ENCODE measurements at regions not wholly inside any gene's neighbourhood (a gene's known extent, or its start where the extent isn't known, plus 50 kb on each side); places are given as distances from the start of the nearest gene placed in this dataset.

- H3K4me3 ChIP-seq (ENCODE audit: low read depth, low read length) = no peak overlapping the region
- Mint-ChIP-seq H3K9me3 (peaks cover 0 to 14% (median 5%) of the 10 kb centered on the region in 7 donors), H3K36me3 (no peaks in the 10 kb centered on the region), H3K4me3 (no peak overlapping the region), H3K27me3 (no peaks in the 10 kb centered on the region), H3K27ac (no peak overlapping the region), H3K4me1 (no peaks in the 10 kb centered on the region)
- peaks cover 0 to 2% of the 10 kb centered on the region in 2 experiments for H3K9me3 ChIP-seq (ENCODE audit: control insufficient read depth in 2 of 2, low read length in 2 of 2)
- H3K27ac ChIP-seq (ENCODE audit: insufficient read depth, low read length, poor library complexity, severe bottlenecking) = no peak overlapping the region
- DNase-seq (no peak), ATAC-seq (ENCODE audit: low read depth in 2 of 2) (no peak)
- no peaks in the 10 kb centered on the region for H3K4me1 ChIP-seq (ENCODE audit: control insufficient read depth, insufficient read depth, low read length, poor library complexity, severe bottlenecking)
- no peaks in the 10 kb centered on the region for H3K27me3 ChIP-seq (ENCODE audit: control insufficient read depth, insufficient read depth, low read length)
- no peaks in the 10 kb centered on the region for H3K36me3 ChIP-seq (ENCODE audit: control insufficient read depth, insufficient read depth, low read length)
Measured at GRCh38 chr2:153394686-153395085, 83.9 kb downstream of the RPRM start.

DNA sequence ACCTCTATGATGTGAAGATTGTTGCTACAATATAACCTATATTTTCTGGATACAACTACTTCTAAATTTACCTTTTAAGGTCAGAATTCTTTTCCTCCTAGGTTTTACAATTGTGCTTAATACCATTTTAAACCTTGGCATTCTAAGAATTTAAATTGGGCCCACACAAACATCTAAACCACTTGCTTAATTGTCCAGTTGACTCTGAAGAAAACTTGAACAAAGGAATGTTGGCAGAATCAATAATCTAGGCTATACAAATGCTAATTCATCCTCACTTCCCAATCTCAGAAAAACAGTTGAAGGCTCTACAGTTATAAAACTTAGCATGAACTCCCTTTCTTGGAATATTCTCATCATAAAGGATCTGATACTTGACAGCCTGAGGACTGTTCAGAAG, 84.3 kb downstream of the RPRM start:
- Mint-ChIP-seq H3K9me3 (peaks cover under 1 to 14% (median 5%) of the 10 kb centered on the region in 7 donors), H3K4me1 (no peaks in the 10 kb centered on the region), H3K27me3 (no peaks in the 10 kb centered on the region), H3K36me3 (no peaks in the 10 kb centered on the region), H3K4me3 (no peak overlapping the region), H3K27ac (no peak overlapping the region)
- H3K4me1 ChIP-seq (ENCODE audit: control insufficient read depth, insufficient read depth, low read length, poor library complexity, severe bottlenecking) = no peaks in the 10 kb centered on the region
- H3K27ac ChIP-seq (ENCODE audit: insufficient read depth, low read length, poor library complexity, severe bottlenecking) = no peak overlapping the region
- no peak overlapping the region for H3K4me3 ChIP-seq (ENCODE audit: low read depth, low read length)
- no peaks in the 10 kb centered on the region for H3K27me3 ChIP-seq (ENCODE audit: control insufficient read depth, insufficient read depth, low read length)
- no peak for DNase-seq
- no peak for ATAC-seq (ENCODE audit: low read depth in 2 of 2)
- H3K36me3 ChIP-seq (ENCODE audit: control insufficient read depth, insufficient read depth, low read length) = no peaks in the 10 kb centered on the region
- H3K9me3 ChIP-seq (ENCODE audit: control insufficient read depth in 2 of 2, low read length in 2 of 2) = peaks cover 0 to 2% of the 10 kb centered on the region in 2 experiments

- DNase-seq (no peak), ATAC-seq (ENCODE audit: low read depth in 2 of 2) (no peak)
- Mint-ChIP-seq H3K36me3 (no peaks in the 10 kb centered on the region), H3K9me3 (peaks cover 2 to 14% (median 4%) of the 10 kb centered on the region in 7 donors), H3K4me3 (no peak overlapping the region), H3K27me3 (no peaks in the 10 kb centered on the region), H3K4me1 (no peaks in the 10 kb centered on the region), H3K27ac (no peak overlapping the region)
- Histone ChIP-seq H3K4me1 (ENCODE audit: control insufficient read depth, insufficient read depth, low read length, poor library complexity, severe bottlenecking) (no peaks in the 10 kb centered on the region), H3K9me3 (ENCODE audit: control insufficient read depth in 2 of 2, low read length in 2 of 2) (peaks cover 0 to 2% of the 10 kb centered on the region in 2 experiments), H3K27ac (ENCODE audit: insufficient read depth, low read length, poor library complexity, severe bottlenecking) (no peak overlapping the region), H3K36me3 (ENCODE audit: control insufficient read depth, insufficient read depth, low read length) (no peaks in the 10 kb centered on the region), H3K4me3 (ENCODE audit: low read depth, low read length) (no peak overlapping the region), H3K27me3 (ENCODE audit: control insufficient read depth, insufficient read depth, low read length) (no peaks in the 10 kb centered on the region)
Measured at GRCh38 chr2:153393518-153393917, 85.0 kb downstream of the RPRM start.

GRCh38 chr2:153391131-153391530, 87.4 kb downstream of the RPRM start:
- peaks cover 0 to 2% of the 10 kb centered on the region in 2 experiments for H3K9me3 ChIP-seq (ENCODE audit: control insufficient read depth in 2 of 2, low read length in 2 of 2)
- H3K27ac ChIP-seq (ENCODE audit: insufficient read depth, low read length, poor library complexity, severe bottlenecking) = no peak overlapping the region
- H3K4me1 Mint-ChIP-seq = no peaks in the 10 kb centered on the region
- no peak overlapping the region for H3K4me3 Mint-ChIP-seq
- no peak overlapping the region for H3K4me3 ChIP-seq (ENCODE audit: low read depth, low read length)
- no peaks in the 10 kb centered on the region for H3K27me3 ChIP-seq (ENCODE audit: control insufficient read depth, insufficient read depth, low read length)
- no peak overlapping the region for H3K27ac Mint-ChIP-seq
- ATAC-seq (ENCODE audit: low read depth in 2 of 2) = no peak
- no peaks in the 10 kb centered on the region for H3K36me3 Mint-ChIP-seq
- peaks cover 0 to 13% (median 4%) of the 10 kb centered on the region in 7 donors for H3K9me3 Mint-ChIP-seq
- H3K27me3 Mint-ChIP-seq = no peaks in the 10 kb centered on the region
- no peak for DNase-seq
- H3K36me3 ChIP-seq (ENCODE audit: control insufficient read depth, insufficient read depth, low read length) = no peaks in the 10 kb centered on the region
- no peaks in the 10 kb centered on the region for H3K4me1 ChIP-seq (ENCODE audit: control insufficient read depth, insufficient read depth, low read length, poor library complexity, severe bottlenecking)

DNA sequence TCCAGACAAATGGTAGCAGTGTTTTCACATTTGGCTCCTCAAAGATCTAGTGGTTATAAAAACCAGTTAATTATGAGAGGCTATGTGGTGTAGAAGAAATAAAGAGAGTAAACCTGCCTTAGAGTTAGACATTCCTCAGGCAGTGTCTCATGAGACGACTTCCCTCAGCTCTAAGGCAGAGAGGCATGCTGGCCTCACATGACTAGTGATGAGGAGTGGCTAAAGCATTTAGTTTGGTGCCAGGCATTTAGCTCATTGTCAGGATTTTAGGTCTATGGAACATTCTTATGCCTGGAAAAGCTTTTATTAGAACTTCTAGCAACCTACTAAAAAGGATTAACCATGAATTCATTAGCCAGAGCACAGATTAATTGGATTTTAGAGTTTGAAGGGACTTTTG, 90.3 kb downstream of the RPRM start:
- no peaks in the 10 kb centered on the region for H3K4me1 Mint-ChIP-seq
- H3K27ac Mint-ChIP-seq = no peak overlapping the region
- Histone ChIP-seq H3K4me1 (ENCODE audit: control insufficient read depth, insufficient read depth, low read length, poor library complexity, severe bottlenecking) (no peaks in the 10 kb centered on the region), H3K27ac (ENCODE audit: insufficient read depth, low read length, poor library complexity, severe bottlenecking) (no peak overlapping the region), H3K36me3 (ENCODE audit: control insufficient read depth, insufficient read depth, low read length) (no peaks in the 10 kb centered on the region), H3K4me3 (ENCODE audit: low read depth, low read length) (no peak overlapping the region), H3K9me3 (ENCODE audit: control insufficient read depth in 2 of 2, low read length in 2 of 2) (no peaks in the 10 kb centered on the region), H3K27me3 (ENCODE audit: control insufficient read depth, insufficient read depth, low read length) (no peaks in the 10 kb centered on the region)
- H3K9me3 Mint-ChIP-seq = peaks cover 1 to 13% (median 6%) of the 10 kb centered on the region in 7 donors
- no peaks in the 10 kb centered on the region for H3K36me3 Mint-ChIP-seq
- no peak for DNase-seq
- H3K4me3 Mint-ChIP-seq = no peak overlapping the region
- H3K27me3 Mint-ChIP-seq = no peaks in the 10 kb centered on the region
- ATAC-seq (ENCODE audit: low read depth in 2 of 2) = no peak

DNA sequence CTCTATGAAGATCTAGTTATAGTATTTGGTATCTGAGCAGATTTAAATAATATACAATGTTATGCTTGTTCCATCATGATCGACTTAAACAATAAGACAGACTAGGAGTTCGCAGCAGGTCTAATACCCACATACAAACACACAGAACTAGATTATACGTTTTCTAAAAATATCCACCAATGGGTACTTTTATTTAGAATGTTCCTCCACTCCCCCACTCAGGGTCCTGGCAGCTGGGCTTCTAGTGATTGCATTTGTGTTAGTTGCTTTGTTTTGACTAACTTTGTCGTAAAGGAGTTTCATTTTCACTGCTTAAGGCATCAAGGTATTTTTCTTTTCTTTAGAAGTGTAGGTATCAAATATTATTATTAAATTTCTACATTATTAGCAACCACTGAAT, 91.4 kb downstream of the RPRM start:
- Histone ChIP-seq H3K4me1 (ENCODE audit: control insufficient read depth, insufficient read depth, low read length, poor library complexity, severe bottlenecking) (no peaks in the 10 kb centered on the region), H3K27me3 (ENCODE audit: control insufficient read depth, insufficient read depth, low read length) (no peaks in the 10 kb centered on the region), H3K4me3 (ENCODE audit: low read depth, low read length) (no peak overlapping the region), H3K9me3 (ENCODE audit: control insufficient read depth in 2 of 2, low read length in 2 of 2) (no peaks in the 10 kb centered on the region), H3K27ac (ENCODE audit: insufficient read depth, low read length, poor library complexity, severe bottlenecking) (no peak overlapping the region), H3K36me3 (ENCODE audit: control insufficient read depth, insufficient read depth, low read length) (no peaks in the 10 kb centered on the region)
- Mint-ChIP-seq H3K4me3 (no peak overlapping the region), H3K36me3 (no peaks in the 10 kb centered on the region), H3K9me3 (peaks cover 0 to 13% (median 4%) of the 10 kb centered on the region in 7 donors), H3K27me3 (peaks cover 3% of the 10 kb centered on the region), H3K27ac (no peak overlapping the region), H3K4me1 (no peaks in the 10 kb centered on the region)
- DNase-seq = no peak
- ATAC-seq (ENCODE audit: low read depth in 2 of 2) = no peak

DNA sequence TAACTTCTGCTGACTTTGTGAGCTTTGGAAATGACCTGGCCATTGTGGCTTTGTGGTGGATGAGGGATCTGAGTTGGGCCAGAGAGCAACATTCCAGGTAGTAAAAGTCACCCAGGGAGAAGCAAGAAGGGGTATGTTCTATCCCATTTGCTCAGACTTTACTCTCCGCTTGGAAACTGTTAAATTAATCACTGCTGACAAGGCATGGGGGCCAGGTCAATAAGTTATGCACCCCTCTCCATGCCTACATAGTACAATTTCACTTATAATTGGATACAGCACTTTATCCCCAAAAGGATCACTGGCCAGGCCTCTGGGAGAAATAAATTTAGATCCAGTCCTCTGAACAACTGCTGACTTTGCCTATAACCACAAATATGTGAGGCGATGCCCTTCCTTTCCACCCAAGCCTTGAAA, 92.1 kb downstream of the RPRM start:
- Mint-ChIP-seq H3K27me3 (peaks cover 4% of the 10 kb centered on the region), H3K4me3 (no peak overlapping the region), H3K27ac (no peak overlapping the region), H3K9me3 (peaks cover 0 to 13% (median 4%) of the 10 kb centered on the region in 7 donors), H3K4me1 (no peaks in the 10 kb centered on the region), H3K36me3 (no peaks in the 10 kb centered on the region)
- Histone ChIP-seq H3K27me3 (ENCODE audit: control insufficient read depth, insufficient read depth, low read length) (no peaks in the 10 kb centered on the region), H3K4me1 (ENCODE audit: control insufficient read depth, insufficient read depth, low read length, poor library complexity, severe bottlenecking) (no peaks in the 10 kb centered on the region), H3K36me3 (ENCODE audit: control insufficient read depth, insufficient read depth, low read length) (no peaks in the 10 kb centered on the region), H3K4me3 (ENCODE audit: low read depth, low read length) (no peak overlapping the region), H3K9me3 (ENCODE audit: control insufficient read depth in 2 of 2, low read length in 2 of 2) (no peaks in the 10 kb centered on the region), H3K27ac (ENCODE audit: insufficient read depth, low read length, poor library complexity, severe bottlenecking) (no peak overlapping the region)
- ATAC-seq (ENCODE audit: low read depth in 2 of 2) (no peak), DNase-seq (no peak)

DNA sequence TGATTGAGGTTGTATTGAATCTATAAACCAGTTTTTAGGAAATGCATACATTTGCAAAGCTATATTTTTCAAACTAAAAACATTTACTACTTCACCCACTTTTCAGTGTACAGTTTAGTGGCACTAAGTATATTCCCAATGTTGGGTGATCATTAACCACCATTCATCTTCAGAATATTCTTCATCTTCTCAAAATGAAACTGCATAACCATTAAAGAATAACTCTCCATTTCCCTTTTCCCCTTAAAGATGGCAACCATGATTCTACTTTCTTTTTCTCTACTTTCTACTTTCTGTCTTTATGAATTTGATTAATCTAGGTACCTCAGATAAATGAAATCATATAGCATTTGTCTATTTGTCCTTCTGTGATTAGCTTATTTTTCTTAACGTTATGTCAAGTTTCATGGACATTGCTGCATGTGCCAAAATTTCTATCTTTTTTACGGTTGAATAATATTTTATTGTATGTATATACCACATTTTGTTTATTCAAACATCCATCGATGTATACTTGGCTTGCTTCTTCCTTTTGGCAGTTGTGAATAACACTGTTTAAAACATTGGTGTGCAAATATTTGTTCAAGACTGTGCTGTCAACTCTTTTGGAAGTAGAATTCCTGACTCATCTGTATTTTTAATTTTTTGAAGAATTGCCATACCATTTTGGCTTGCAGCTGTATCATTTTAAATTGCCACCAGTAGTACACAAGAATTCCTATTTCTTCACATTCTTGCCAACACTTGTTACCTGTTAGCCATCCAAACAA, 104.9 kb downstream of the RPRM start:
- H3K9me3 ChIP-seq (ENCODE audit: control insufficient read depth in 2 of 2, low read length in 2 of 2) = no peaks in the 10 kb centered on the region
- Mint-ChIP-seq H3K9me3 (peaks cover 0 to 6% (median 0%) of the 10 kb centered on the region in 7 donors), H3K27me3 (no peaks in the 10 kb centered on the region), H3K4me3 (no peak overlapping the region), H3K4me1 (no peaks in the 10 kb centered on the region), H3K36me3 (no peaks in the 10 kb centered on the region), H3K27ac (no peak overlapping the region)
- DNase-seq (no peak), ATAC-seq (ENCODE audit: low read depth in 2 of 2) (no peak)
- H3K4me3 ChIP-seq (ENCODE audit: low read depth, low read length) = no peak overlapping the region
- H3K27me3 ChIP-seq (ENCODE audit: control insufficient read depth, insufficient read depth, low read length) = no peaks in the 10 kb centered on the region
- no peaks in the 10 kb centered on the region for H3K4me1 ChIP-seq (ENCODE audit: control insufficient read depth, insufficient read depth, low read length, poor library complexity, severe bottlenecking)
- H3K36me3 ChIP-seq (ENCODE audit: control insufficient read depth, insufficient read depth, low read length) = no peaks in the 10 kb centered on the region
- H3K27ac ChIP-seq (ENCODE audit: insufficient read depth, low read length, poor library complexity, severe bottlenecking) = no peak overlapping the region

Measured in CD4-positive, CD25-positive, alpha-beta regulatory T cell (primary cell).